ENCODE measurements at regions not wholly inside any gene's neighbourhood (a gene's known extent, or its start where the extent isn't known, plus 50 kb on each side); places are given as distances from the start of the nearest gene placed in this dataset.

DNA sequence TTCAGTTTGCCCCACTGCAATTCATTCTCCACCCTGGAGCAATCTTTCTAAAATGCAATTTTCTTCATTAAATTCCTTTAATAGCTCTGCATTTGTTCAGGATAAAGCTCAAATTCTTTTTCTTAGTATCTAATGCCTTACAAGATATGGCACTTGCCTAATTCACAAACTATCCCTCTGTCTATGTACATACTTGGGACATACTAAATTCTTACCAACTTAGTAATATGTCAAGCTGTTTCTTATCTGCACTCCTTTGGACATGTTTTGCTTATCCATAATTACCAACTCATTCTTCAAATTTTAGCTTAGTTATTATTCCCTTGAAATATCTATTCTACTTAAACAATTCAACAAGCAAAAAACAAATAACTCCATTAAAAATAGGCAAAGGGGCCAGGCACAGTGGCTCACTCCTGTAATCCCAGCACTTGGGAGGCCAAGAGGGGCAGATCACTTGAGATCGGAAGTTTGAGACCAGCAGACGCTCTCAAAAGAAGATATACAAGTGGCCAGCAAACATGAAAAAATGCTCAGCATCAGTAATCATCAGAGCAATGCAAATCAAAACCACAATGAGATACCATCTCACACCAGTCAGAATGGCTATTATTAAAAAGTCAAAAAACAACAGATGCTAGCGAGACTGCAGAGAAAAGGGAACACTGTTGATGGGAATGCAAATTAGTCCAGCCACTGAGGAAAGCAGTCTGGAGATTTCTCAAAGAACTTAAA lies 96.9 kb downstream of the FAM76B start:
- in situ Hi-C loops (cut with HindIII; ENCODE audit: low sequenced_read_pairs) = no loop called here

DNA sequence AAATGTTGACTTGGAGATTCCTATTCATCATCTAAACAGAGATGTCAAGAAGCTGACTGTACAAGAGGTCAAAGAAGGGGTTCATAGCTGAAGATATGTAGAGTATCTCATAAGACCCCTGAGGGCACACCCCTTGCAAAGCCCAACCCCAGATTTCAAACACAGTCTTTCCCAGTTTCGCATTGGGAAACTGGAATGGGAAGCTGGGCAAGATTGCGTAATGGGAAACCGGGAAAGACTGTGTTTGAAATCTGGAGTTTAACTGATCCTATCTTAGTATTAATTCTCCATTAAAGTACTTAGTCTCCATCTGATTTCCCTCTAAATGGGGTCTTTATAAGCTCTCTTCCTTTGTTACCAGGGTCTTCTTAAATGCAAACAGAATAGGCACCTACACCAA lies 99.5 kb downstream of the FAM76B start:
- in situ Hi-C loops (cut with HindIII; ENCODE audit: low sequenced_read_pairs) = no loop called here

DNA sequence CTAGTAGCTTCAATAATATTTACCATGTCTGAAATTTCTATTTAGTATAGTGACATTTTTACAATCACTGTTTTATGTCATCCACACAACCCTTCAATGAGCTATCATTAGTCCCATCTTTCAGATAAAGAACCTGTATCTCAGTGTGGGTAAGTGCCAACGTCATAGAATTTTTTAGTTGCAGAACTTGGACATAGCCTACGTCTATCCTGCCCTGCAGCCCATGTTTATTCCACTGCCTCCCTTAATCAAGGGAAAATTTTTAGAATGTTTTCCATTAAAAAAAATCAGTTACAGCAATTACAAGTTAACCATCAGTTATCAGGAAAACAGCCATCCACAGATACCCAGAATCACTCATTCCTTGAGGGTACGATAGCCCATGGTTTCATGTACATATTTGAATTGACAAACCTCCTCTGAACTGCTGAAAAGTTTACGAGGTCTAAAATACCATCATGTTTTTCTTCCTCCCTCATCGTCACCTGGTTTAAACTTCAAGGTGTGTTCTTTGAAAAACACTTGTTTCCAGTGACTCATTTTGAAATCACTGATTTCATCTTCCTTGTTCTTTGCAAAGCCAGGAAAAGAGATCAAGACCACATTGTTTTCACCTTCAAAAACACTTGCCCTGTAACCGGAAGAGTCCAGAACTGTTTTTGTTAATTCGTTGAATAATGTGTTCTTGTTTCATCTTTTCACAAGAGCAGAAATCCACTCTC lies 100.9 kb downstream of the FAM76B start:
- in situ Hi-C loops (cut with HindIII; ENCODE audit: low sequenced_read_pairs) = no loop called here

DNA sequence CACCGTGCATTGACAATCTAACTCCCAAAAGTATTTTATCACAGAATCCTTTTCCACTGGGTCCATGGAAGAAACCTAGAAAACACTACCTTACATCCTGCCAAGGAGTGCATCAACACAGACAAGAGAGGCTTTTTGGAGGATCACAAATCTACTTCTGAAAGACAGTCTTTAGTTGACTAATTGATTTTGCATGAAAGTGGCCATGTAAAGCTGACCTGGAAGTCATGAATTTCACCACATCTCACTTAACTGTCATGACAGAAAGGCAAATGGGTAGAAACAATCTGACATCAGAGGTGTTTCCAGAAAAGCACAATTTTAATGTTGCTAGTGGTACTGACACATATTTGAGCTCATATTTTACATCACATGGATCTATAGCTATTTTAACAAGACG lies 101.6 kb downstream of the FAM76B start:
- in situ Hi-C loops (cut with HindIII; ENCODE audit: low sequenced_read_pairs) = no loop called here

DNA sequence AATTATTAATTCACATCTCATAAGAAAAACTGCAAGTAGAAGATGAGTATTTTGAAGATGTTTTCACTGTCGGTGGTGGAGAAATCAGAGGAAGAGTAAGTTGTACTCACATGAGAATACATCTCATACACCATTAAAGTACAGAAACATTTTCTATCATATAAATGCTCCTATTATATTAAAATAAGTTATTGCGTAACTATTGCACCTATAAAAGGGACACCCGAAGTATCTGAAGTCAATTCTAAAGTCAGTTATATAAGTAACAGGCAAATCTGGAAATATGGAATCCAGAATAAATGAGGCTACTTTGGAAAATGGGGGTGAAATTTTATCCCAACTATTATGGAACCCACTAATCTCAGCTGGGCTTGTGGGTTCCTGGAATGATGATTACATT lies 103.3 kb downstream of the FAM76B start:
- in situ Hi-C loops (cut with HindIII; ENCODE audit: low sequenced_read_pairs) = no loop called here

DNA sequence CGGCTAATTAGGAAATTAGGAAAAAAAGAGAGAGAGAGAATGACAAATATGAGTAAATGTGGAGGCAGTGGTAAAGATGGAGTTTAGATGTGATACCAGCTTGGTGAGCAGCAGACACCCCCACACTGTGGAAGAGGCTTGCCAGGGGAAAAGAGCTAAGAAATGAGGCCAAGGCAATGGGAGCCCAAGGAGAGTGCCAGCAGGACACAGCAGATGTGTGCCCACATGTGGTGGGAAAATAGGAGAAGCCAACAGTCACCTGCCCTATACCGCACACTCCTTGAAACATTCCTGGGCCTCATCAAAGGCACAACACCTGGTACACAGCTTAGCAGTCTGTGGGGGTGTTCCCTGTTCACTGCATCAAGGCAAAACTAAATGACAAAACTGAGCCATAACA lies 104.9 kb downstream of the FAM76B start:
- in situ Hi-C loops (cut with HindIII; ENCODE audit: low sequenced_read_pairs) = no loop called here

DNA sequence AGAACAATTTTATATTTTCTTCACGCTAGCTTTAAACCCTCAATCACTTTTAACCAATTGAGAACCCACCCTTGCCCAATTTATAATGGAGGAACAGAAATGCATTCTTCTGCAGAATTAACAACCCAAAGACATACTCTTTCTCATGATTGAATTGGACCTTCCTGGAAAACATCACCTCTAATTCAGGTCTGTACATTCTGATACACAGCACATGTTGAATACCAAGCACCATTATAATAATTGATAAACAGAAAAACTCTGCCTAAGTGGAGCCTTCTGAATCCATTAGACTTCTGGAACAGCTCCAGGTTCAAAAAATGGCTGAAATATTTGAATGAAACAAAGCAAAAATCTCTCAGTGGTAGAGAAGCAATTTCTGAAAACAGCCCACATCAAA lies 105.4 kb downstream of the FAM76B start:
- in situ Hi-C loops (cut with HindIII; ENCODE audit: low sequenced_read_pairs) = no loop called here

DNA sequence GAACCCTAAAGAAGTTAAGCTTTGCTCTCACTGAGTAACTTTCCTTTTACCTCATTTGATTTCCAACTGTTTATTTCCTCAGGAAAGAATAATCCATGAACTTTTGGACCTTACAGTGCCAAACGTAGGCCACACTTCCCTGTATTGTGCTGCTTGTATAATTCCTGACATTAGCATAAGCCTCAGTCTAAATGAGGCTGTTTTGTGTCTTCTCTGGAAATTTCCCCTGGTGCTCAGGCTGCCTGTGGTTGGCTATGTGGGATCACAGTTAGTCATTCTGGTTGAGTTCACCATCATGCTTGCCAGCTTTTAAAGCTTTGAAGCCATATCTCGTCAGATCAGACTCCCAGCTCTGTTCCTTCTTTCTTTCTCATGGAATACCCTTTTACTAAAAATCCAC lies 107.0 kb downstream of the FAM76B start:
- in situ Hi-C loops (cut with HindIII; ENCODE audit: low sequenced_read_pairs) = no loop called here

- in situ Hi-C loops (cut with HindIII; ENCODE audit: low sequenced_read_pairs) = no loop called here
Measured at GRCh38 chr11:95680169-95680929, 109.2 kb downstream of the FAM76B start.

DNA sequence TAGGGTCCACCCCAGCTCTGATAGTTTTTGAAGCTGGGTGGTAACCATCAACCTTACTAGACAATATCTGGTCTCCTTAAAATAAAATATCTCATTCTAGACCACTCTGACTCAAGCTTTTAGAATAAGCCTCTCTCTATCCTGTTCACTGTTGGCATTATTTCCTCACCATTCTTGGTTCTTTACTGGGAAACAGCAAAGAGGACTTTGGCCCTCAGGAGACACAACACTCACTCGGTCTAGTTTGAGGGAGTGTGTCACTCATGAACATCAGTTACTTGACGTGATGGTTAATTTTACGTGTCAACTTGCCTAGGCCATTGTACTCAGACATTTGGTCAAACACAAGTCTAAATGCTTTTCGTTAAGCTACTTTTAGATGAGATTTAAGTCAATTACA lies 110.6 kb downstream of the FAM76B start:
- in situ Hi-C loops (cut with HindIII; ENCODE audit: low sequenced_read_pairs) = no loop called here

GRCh38 chr11:95676308-95676707 lies 113.3 kb downstream of the FAM76B start:
- in situ Hi-C loops (cut with HindIII; ENCODE audit: low sequenced_read_pairs) = no loop called here

GRCh38 chr11:95675585-95675984 lies 114.0 kb downstream of the FAM76B start:
- in situ Hi-C loops (cut with HindIII; ENCODE audit: low sequenced_read_pairs) = no loop called here

DNA sequence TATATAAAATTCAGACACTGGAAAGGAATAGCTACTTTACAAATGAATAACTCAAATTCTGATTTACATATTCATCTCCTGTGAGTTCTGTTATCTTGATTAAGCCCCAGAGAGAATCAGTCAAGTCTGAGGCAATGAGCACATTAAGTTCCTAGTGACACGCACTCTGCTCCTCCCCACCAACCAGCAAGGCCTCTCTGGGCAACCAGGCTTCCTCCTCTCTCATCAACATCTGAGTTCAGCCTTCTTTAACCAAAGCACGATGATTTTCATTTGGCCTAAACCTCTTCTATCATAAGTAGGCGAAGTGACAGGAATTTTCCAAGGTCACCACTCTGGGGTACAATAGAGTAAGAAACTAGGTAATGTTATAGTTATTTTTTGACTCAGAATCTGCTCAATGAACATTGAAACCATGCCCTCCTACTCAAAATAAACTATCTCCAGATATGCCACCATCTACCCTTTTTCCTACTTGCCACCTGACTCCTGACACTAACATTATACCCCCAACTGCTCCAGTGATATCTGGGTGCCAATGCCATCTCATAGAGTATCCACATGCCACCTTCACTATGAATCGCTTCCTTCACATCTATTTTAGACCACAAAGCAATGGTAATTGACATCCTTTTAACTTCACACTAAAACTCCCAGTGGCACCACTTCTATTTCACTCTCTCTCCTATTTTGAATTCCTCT lies 114.8 kb downstream of the FAM76B start:
- in situ Hi-C loops (cut with HindIII; ENCODE audit: low sequenced_read_pairs) = no loop called here

GRCh38 chr11:95671768-95672167 lies 117.8 kb downstream of the FAM76B start:
- in situ Hi-C loops (cut with HindIII; ENCODE audit: low sequenced_read_pairs) = no loop called here

GRCh38 chr11:95668131-95668530 lies 121.5 kb downstream of the FAM76B start:
- in situ Hi-C loops (cut with HindIII; ENCODE audit: low sequenced_read_pairs) = loop anchor here (10.0 kb wide), 1 partner anchor 503 kb away; no protein-coding TSS in a partner anchor

DNA sequence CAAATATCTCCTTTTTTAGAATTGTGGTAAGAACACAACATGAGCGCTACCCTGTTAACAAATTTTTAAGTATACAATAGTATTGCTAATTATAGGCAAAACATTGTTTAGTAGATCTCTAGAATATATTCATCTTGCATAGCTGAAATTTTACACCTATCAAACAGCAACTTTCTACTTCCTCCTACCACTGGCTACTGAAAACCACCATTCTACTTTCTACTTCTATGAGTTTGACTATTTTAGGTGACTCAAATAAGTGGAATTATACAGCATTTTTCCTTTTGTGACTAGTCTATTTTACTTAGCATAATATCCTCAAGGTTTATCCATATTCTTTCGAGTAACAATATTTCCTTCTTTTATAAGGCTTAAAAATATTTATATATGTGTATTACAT lies 128.4 kb downstream of the FAM76B start:
- in situ Hi-C loops (cut with HindIII; ENCODE audit: low sequenced_read_pairs) = loop anchor here (10.0 kb wide), 1 partner anchor 496 kb away; no protein-coding TSS in a partner anchor

DNA sequence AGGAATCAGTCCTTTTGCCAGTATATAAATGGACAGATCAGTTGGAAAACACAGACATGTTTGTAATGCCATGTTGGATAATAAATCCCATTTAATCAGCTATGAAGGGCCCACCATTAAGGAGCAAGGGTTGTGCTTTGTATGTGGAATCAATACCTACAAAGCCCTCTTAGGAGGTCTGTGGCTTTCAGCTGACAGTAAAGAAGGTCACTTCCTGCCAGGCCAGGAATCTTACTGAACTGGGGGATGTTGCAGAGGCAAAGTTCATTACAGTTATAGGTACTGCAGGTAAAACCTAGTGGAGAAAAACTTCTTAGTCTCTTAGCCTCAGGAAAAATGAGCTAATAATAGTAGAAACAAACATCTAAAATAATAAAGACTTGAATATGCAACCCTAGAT lies 129.5 kb downstream of the FAM76B start:
- in situ Hi-C loops (cut with HindIII; ENCODE audit: low sequenced_read_pairs) = loop anchor here (10.0 kb wide), 1 partner anchor 495 kb away; no protein-coding TSS in a partner anchor

DNA sequence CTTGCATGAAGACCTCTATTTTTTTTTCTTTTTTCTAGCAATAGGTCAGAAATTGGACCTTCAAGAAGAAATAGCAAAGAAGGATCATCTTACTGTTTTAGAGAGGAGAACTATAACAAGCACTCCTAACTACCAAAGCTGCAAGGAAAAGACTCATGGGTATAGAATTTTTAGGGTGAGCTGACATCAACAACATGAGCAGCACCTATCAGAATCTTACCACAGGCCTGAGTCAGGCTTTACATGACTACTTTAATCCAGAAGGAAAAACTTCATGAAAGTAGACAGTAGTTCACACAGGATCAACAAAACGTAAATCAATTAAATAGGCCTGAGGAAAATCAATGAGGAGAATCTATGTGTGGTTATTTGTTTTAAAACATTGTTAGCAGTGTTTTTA lies 130.5 kb downstream of the FAM76B start:
- in situ Hi-C loops (cut with HindIII; ENCODE audit: low sequenced_read_pairs) = no loop called here

GRCh38 chr11:95655536-95655935 lies 134.0 kb downstream of the FAM76B start:
- in situ Hi-C loops (cut with HindIII; ENCODE audit: low sequenced_read_pairs) = no loop called here

- in situ Hi-C loops (cut with HindIII; ENCODE audit: low sequenced_read_pairs) = no loop called here
Measured at GRCh38 chr11:95653680-95654079, 135.9 kb downstream of the FAM76B start.

GRCh38 chr11:95653099-95653498 lies 136.5 kb downstream of the FAM76B start:
- in situ Hi-C loops (cut with HindIII; ENCODE audit: low sequenced_read_pairs) = no loop called here

All from DLD1 (cell line).